GM12878 (cell line): ENCODE measurements at regions not wholly inside any gene's neighbourhood (a gene's known extent, or its start where the extent isn't known, plus 50 kb on each side); places are given as distances from the start of the nearest gene placed in this dataset.

Experiments
- EGR1 ChIP-seq, 2 experiments: IDR thresholded peaks; 1 replicate in 1 of 2; 2 replicates in 1 of 2; pipeline ENCODE4 v1.6.1; 2011 to 2012; ENCODE audit warnings: low read depth in 2 of 2, low read length in 2 of 2, borderline replicate concordance in 1 of 2, mild to moderate bottlenecking in 1 of 2, moderate library complexity in 1 of 2
- EP300 ChIP-seq, 2 experiments: fragments of 150-350 bp in 1 of 2; IDR thresholded peaks; 2 replicates each; pipeline ENCODE4 v1.6.1; 2011 to 2012; ENCODE audit warnings: low read depth in 2 of 2, low read length in 2 of 2, borderline replicate concordance in 1 of 2, improper control_type of control experiment in 1 of 2, inconsistent platforms in 1 of 2; ENCODE audit not compliant: control insufficient read depth in 1 of 2
- EZH2 ChIP-seq: IDR thresholded peaks from 2 replicates; pipeline ENCODE4 v1.6.1; 2012; ENCODE audit warnings: low read depth, mild to moderate bottlenecking, control low read depth, inconsistent platforms, low read length, borderline replicate concordance; ENCODE audit not compliant: control insufficient read depth
- FOS ChIP-seq: IDR thresholded peaks from 3 replicates; pipeline ENCODE4 v1.6.1; 2011; ENCODE audit warnings: borderline replicate concordance; ENCODE audit not compliant: insufficient read length; ENCODE audit errors: extremely low read depth
- GATAD2B ChIP-seq: fragments of 450-650 bp; conservative IDR thresholded peaks from 2 replicates; pipeline ENCODE4 v1.6.1; 2017; ENCODE audit warnings: low read depth, mild to moderate bottlenecking, moderate library complexity
- MTA3 ChIP-seq: IDR thresholded peaks from 2 replicates; pipeline ENCODE4 v1.6.1; 2012; ENCODE audit warnings: low read length, inconsistent platforms, borderline replicate concordance
- NRF1 ChIP-seq: conservative IDR thresholded peaks from 2 replicates; pipeline ENCODE4 v1.6.1; 2011; ENCODE audit warnings: mild to moderate bottlenecking, low read depth, low read length, improper control_type of control experiment
- POLR2A ChIP-seq: IDR thresholded peaks from 2 replicates; pipeline ENCODE4 v1.6.1; 2011; ENCODE audit warnings: low read depth, mild to moderate bottlenecking, low read length
- RELA ChIP-seq: fragments of 450-650 bp; IDR thresholded peaks from 2 replicates; pipeline ENCODE4 v1.8.0; 2014; ENCODE audit warnings: borderline replicate concordance; ENCODE audit not compliant: partially characterized antibody
- RFX5 ChIP-seq: IDR thresholded peaks from 2 replicates; pipeline ENCODE4 v1.6.1; 2011; ENCODE audit warnings: low read depth, low read length, improper control_type of control experiment
- TF ChIP-seq, protein P1 (sequence below), 3 experiments: IDR thresholded peaks in 2 of 3; conservative IDR thresholded peaks in 1 of 3; 2 replicates each; pipeline ENCODE4 v1.5.1; 2011; ENCODE audit warnings: low read depth in 3 of 3, low read length in 3 of 3, mild to moderate bottlenecking in 3 of 3, control low read depth in 2 of 3, moderate library complexity in 2 of 3, inconsistent platforms in 1 of 3, mixed read lengths in 1 of 3; ENCODE audit not compliant: control insufficient read depth in 2 of 3, insufficient read depth in 1 of 3; ENCODE audit errors: extremely low read depth in 1 of 3
- TF ChIP-seq, protein P2 (sequence below): IDR thresholded peaks from 2 replicates; pipeline ENCODE4 v1.6.1; 2012; ENCODE audit warnings: mild to moderate bottlenecking, low read depth, low read length

GRCh38 chr11:90753546-90753945 lies 530.7 kb upstream of the CHORDC1 start:
- no peak for TF ChIP-seq POLR2A
- no peak for TF ChIP-seq MTA3
- TF ChIP-seq NRF1 = no peak
- TF ChIP-seq, protein P1, sequence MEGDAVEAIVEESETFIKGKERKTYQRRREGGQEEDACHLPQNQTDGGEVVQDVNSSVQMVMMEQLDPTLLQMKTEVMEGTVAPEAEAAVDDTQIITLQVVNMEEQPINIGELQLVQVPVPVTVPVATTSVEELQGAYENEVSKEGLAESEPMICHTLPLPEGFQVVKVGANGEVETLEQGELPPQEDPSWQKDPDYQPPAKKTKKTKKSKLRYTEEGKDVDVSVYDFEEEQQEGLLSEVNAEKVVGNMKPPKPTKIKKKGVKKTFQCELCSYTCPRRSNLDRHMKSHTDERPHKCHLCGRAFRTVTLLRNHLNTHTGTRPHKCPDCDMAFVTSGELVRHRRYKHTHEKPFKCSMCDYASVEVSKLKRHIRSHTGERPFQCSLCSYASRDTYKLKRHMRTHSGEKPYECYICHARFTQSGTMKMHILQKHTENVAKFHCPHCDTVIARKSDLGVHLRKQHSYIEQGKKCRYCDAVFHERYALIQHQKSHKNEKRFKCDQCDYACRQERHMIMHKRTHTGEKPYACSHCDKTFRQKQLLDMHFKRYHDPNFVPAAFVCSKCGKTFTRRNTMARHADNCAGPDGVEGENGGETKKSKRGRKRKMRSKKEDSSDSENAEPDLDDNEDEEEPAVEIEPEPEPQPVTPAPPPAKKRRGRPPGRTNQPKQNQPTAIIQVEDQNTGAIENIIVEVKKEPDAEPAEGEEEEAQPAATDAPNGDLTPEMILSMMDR (IDR thresholded peaks at IDR 0.05 in 2 of 3, conservative IDR thresholded peaks at IDR 0.05 in 1 of 3; ENCODE audit: control insufficient read depth in 2 of 3, extremely low read depth in 1 of 3, insufficient read depth in 1 of 3, low read depth in 3 of 3, low read length in 3 of 3) = no peak
- no peak for TF ChIP-seq EP300 (IDR thresholded peaks at IDR 0.05; ENCODE audit: borderline replicate concordance in 1 of 2, control insufficient read depth in 1 of 2, low read depth in 2 of 2, low read length in 2 of 2)
- TF ChIP-seq RFX5 = no peak
- no peak for TF ChIP-seq FOS
- TF ChIP-seq, protein P2, sequence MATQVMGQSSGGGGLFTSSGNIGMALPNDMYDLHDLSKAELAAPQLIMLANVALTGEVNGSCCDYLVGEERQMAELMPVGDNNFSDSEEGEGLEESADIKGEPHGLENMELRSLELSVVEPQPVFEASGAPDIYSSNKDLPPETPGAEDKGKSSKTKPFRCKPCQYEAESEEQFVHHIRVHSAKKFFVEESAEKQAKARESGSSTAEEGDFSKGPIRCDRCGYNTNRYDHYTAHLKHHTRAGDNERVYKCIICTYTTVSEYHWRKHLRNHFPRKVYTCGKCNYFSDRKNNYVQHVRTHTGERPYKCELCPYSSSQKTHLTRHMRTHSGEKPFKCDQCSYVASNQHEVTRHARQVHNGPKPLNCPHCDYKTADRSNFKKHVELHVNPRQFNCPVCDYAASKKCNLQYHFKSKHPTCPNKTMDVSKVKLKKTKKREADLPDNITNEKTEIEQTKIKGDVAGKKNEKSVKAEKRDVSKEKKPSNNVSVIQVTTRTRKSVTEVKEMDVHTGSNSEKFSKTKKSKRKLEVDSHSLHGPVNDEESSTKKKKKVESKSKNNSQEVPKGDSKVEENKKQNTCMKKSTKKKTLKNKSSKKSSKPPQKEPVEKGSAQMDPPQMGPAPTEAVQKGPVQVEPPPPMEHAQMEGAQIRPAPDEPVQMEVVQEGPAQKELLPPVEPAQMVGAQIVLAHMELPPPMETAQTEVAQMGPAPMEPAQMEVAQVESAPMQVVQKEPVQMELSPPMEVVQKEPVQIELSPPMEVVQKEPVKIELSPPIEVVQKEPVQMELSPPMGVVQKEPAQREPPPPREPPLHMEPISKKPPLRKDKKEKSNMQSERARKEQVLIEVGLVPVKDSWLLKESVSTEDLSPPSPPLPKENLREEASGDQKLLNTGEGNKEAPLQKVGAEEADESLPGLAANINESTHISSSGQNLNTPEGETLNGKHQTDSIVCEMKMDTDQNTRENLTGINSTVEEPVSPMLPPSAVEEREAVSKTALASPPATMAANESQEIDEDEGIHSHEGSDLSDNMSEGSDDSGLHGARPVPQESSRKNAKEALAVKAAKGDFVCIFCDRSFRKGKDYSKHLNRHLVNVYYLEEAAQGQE = no peak
- no peak for TF ChIP-seq EGR1 (IDR thresholded peaks at IDR 0.05; ENCODE audit: borderline replicate concordance in 1 of 2, low read depth in 2 of 2, low read length in 2 of 2)
- TF ChIP-seq EZH2 = no peak
- TF ChIP-seq RELA = no peak
- no peak for TF ChIP-seq GATAD2B
